Thyroid gland (tissue), 4 donors: ENCODE measurements at regions not wholly inside any gene's neighbourhood (a gene's known extent, or its start where the extent isn't known, plus 50 kb on each side); places are given as distances from the start of the nearest gene placed in this dataset.

ENCODE experiments used
- DNase-seq, 2 donors: peaks; one replicate each; pipeline ENCODE4 v3.0.0-alpha.2; 2019
- H3K27ac ChIP-seq, 3 donors: fragments of 200-600 bp; sonication (generic); 1 replicate in 2 of 3; 2 replicates in 1 of 3; pipeline ENCODE4 v1.5.1; 2016 to 2019; ENCODE audit warnings: mild to moderate bottlenecking in 1 of 3, moderate library complexity in 1 of 3
- H3K27me3 ChIP-seq: fragments of 200-600 bp; sonication (generic); one replicate; pipeline ENCODE4 v1.5.1; 2019
- H3K36me3 ChIP-seq, 2 donors: fragments of 200-600 bp; sonication (generic); one replicate each; pipeline ENCODE4 v1.5.1; 2016 to 2019
- H3K4me1 ChIP-seq, 2 donors: fragments of 200-600 bp; sonication (generic); one replicate each; pipeline ENCODE4 v1.5.1; 2017 to 2019
- H3K4me3 ChIP-seq, 3 donors: fragments of 200-600 bp; sonication (generic); replicated peaks in 1 of 3; 1 replicate in 2 of 3; 2 replicates in 1 of 3; pipeline ENCODE4 v1.5.1; 2016; ENCODE audit warnings: mild to moderate bottlenecking in 1 of 3
- H3K9me3 ChIP-seq: fragments of 200-600 bp; sonication (generic); one replicate; pipeline ENCODE4 v1.5.1; 2017
- POLR2A ChIP-seq, 2 donors: fragments of 450-650 bp; IDR thresholded peaks; one replicate each; pipeline ENCODE4 v1.6.1; 2017; ENCODE audit warnings: antibody characterized with exemption in 2 of 2, mild to moderate bottlenecking in 2 of 2, moderate library complexity in 1 of 2
- WGBS, 2 donors: methylation state at CpG; one replicate each; pipeline ENCODE4 v1.1.5; 2017; 5-methylcytosine and 5-hydroxymethylcytosine counted together
- intact Hi-C: fragments of 100-400 bp; cut with DNase I; formaldehyde crosslinking; loops from one replicate; pipeline ENCODE4 v1.15.1; 2023
- TF ChIP-seq, protein P1 (sequence below), 6 experiments: fragments of 200-600 bp in 3 of 6; fragments of 450-650 bp in 3 of 6; sonication (generic) in 3 of 6; IDR thresholded peaks; one replicate each; pipeline ENCODE4 v1.5.1; 2016 to 2019; ENCODE audit warnings: antibody characterized with exemption in 6 of 6, mild to moderate bottlenecking in 2 of 6, inconsistent platforms in 1 of 6, moderate library complexity in 1 of 6

DNA sequence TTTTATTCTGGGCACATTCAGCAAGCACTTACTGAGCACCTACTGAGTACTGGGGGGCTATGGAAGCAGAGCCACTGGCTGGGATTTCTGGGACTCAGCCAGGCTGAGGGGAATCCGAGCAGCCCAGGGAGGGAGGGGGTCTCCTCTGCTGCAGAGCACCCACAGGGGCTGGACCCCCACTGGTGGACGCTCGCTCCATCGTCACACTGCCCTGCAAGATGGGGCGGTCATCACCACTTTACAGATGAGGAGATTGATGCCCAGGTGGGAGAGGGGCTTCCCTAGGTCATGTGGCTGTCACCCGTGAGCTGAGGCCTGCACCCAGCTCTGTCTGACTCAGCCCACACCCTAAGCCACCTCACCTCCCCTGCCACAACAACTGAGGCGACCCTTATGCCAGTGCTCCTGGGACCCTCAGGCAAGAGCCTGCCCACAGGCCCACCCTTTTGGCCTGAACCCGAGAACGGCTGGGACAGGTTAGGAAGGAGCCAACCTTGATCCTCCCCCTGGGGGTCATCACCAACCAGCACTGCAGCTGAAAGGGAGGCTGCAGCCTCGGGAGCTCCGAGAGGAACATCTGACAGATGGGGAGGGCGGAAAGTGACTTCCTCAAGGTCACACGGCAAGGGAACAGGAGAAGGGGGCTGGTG lies 74.4 kb downstream of the SERPINA3 start:
- intact Hi-C loops: loop anchor here (5.0 kb wide), 1 partner anchor 746 kb away; no protein-coding TSS in a partner anchor
- WGBS, 2 donors: 97% methylated on average over 7 to 13 of the region's 13 CpGs
- TF ChIP-seq, protein P1, sequence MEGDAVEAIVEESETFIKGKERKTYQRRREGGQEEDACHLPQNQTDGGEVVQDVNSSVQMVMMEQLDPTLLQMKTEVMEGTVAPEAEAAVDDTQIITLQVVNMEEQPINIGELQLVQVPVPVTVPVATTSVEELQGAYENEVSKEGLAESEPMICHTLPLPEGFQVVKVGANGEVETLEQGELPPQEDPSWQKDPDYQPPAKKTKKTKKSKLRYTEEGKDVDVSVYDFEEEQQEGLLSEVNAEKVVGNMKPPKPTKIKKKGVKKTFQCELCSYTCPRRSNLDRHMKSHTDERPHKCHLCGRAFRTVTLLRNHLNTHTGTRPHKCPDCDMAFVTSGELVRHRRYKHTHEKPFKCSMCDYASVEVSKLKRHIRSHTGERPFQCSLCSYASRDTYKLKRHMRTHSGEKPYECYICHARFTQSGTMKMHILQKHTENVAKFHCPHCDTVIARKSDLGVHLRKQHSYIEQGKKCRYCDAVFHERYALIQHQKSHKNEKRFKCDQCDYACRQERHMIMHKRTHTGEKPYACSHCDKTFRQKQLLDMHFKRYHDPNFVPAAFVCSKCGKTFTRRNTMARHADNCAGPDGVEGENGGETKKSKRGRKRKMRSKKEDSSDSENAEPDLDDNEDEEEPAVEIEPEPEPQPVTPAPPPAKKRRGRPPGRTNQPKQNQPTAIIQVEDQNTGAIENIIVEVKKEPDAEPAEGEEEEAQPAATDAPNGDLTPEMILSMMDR (IDR thresholded peaks at IDR 0.05): no peak
- no peak for TF ChIP-seq POLR2A (IDR thresholded peaks at IDR 0.05)
- no peak overlapping the region for H3K4me3 ChIP-seq
- H3K4me1 ChIP-seq: peaks cover 0 to 5% of the 10 kb centered on the region in 2 donors
- H3K36me3 ChIP-seq: no peaks in the 10 kb centered on the region
- DNase-seq: no peak
- H3K27ac ChIP-seq: no peak overlapping the region
- H3K9me3 ChIP-seq: no peaks in the 10 kb centered on the region
- no peaks in the 10 kb centered on the region for H3K27me3 ChIP-seq

DNA sequence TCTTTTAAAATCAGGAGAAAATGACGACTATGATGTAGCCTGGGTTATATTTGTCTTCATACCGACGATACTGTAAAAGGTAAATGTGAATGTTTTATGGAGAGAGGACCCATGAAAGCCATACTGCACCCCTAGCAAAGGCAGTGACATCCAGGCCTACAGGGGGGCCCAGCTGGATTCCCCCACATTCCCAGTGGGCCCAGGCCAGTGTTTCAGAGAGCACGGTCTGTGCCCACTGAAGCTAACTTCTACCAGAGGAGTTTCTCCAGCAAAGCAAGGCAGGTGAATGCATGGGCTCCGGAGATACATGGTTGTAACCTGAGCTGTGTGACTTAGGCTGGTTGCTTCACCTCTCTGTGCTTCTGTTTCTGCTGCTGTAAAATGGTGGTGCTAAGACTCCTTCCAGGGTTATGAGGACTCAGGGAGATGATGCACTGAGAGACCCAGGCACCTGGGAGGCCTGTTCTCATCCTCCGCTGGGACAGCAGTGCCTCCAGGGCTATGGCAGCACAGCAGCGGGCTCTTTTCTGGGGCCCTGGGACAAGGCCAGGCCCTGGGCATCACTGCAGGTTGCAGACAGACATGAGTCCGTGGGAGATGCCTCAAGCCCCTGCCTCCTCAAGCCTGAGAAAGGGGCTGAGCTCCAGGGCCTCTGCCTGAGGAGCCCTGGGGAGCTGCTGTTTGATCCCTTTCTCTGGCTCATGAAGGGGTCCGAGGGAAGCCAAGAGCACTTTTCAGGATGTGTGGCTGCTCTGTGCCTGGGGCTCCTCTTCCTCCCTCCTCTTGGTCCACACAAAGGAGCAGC lies 73.7 kb downstream of the SERPINA3 start:
- no peaks in the 10 kb centered on the region for H3K36me3 ChIP-seq
- H3K4me3 ChIP-seq: no peak overlapping the region
- no peak for DNase-seq
- H3K27me3 ChIP-seq: no peaks in the 10 kb centered on the region
- TF ChIP-seq POLR2A (IDR thresholded peaks at IDR 0.05): no peak
- TF ChIP-seq, protein P1 (IDR thresholded peaks at IDR 0.05): no peak
- intact Hi-C loops: loop anchor here (5.0 kb wide), 1 partner anchor 746 kb away; no protein-coding TSS in a partner anchor
- H3K4me1 ChIP-seq: peaks cover 0 to 5% of the 10 kb centered on the region in 2 donors
- no peak overlapping the region for H3K27ac ChIP-seq
- no peaks in the 10 kb centered on the region for H3K9me3 ChIP-seq
- WGBS, 2 donors: 85 to 90% methylated on average over 7 to 9 of the region's 9 CpGs

DNA sequence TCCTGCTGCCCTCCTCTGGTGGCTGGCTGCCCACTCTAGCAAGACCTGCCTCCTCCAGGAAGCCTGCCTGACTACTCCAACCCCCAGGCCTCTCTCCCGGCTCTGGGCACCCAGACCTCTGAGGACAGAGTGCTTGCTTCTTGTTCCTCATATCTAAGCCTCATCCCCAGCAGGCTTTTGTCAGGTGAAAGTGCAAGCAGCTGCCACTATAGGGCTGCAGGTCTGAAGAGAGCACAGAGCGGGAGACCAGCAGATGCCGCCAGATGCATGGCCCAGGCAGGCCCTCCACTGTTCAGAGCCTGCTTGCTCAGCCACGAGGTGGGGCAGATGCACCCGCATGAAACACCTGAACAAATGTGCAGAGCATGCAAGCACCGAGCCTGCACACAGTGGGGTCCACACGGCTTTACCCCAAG lies 73.0 kb downstream of the SERPINA3 start:
- 70 to 85% methylated on average over 6 to 7 of the region's 7 CpGs for WGBS, 2 donors
- H3K36me3 ChIP-seq: no peaks in the 10 kb centered on the region
- no peak overlapping the region for H3K4me3 ChIP-seq
- H3K27ac ChIP-seq: no peak overlapping the region
- no peak for TF ChIP-seq POLR2A (IDR thresholded peaks at IDR 0.05)
- TF ChIP-seq, protein P1 (IDR thresholded peaks at IDR 0.05): no peak
- no peak for DNase-seq
- intact Hi-C loops: loop anchor here (5.0 kb wide), 1 partner anchor 747 kb away; no protein-coding TSS in a partner anchor
- peaks cover 0 to 5% of the 10 kb centered on the region in 2 donors for H3K4me1 ChIP-seq
- H3K9me3 ChIP-seq: no peaks in the 10 kb centered on the region
- no peaks in the 10 kb centered on the region for H3K27me3 ChIP-seq

DNA sequence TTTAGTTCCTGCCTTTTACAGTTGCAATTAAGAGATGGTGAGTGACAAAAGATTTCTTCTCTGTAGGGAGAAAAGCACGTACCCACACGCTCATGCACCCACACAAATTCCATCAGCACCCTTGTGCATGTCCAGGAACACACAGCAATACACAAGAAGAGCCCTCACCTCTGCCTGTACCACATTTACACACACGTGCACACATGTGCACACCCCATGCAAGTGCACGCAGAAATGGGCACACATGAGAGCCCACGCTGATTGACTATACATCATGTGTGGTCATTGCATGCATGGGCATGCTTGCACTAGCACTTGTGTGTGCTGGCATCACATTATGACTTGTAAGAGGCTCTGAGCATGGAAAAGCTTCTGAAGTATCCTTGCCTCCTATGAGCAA lies 70.5 kb downstream of the SERPINA3 start:
- Histone ChIP-seq H3K4me3 (no peak overlapping the region), H3K27ac (no peak overlapping the region), H3K4me1 (no peaks in the 10 kb centered on the region), H3K27me3 (no peaks in the 10 kb centered on the region), H3K36me3 (no peaks in the 10 kb centered on the region), H3K9me3 (no peaks in the 10 kb centered on the region)
- DNase-seq: no peak
- TF ChIP-seq, protein P1 (IDR thresholded peaks at IDR 0.05): no peak
- no peak for TF ChIP-seq POLR2A (IDR thresholded peaks at IDR 0.05)
- intact Hi-C loops: no loop called here
- 92 to 93% methylated on average over 5 of the region's 5 CpGs for WGBS, 2 donors

DNA sequence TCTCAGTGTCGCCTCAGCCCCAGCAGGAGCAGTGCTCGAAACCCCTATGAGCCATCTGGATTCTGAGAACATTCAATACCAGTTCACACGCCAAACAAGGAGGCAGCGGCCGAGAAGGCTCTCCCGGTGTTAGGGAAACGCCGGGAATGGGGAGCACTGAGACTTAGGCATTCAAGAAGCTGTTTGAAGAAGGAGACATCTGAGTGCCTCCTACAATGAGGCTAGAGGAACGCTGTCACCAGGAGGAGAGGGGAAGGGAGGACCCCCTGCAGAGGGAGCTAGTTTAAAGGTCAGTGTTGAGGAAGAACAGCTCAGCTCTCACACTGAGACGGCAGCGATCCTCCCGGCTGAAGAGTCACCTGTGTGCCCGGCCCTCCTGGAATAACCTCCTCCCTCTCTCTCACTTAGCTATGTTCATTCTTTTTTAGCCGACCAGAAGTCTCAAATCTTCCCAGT lies 69.9 kb downstream of the SERPINA3 start:
- no peaks in the 10 kb centered on the region for H3K9me3 ChIP-seq
- no peaks in the 10 kb centered on the region for H3K36me3 ChIP-seq
- H3K4me1 ChIP-seq: no peaks in the 10 kb centered on the region
- no peak overlapping the region for H3K27ac ChIP-seq
- WGBS, 2 donors: 48 to 62% methylated on average over 11 to 12 of the region's 14 CpGs
- H3K4me3 ChIP-seq: no peak overlapping the region
- H3K27me3 ChIP-seq: no peaks in the 10 kb centered on the region
- no peak for DNase-seq
- intact Hi-C loops: no loop called here
- TF ChIP-seq, protein P1 (IDR thresholded peaks at IDR 0.05): no peak
- no peak for TF ChIP-seq POLR2A (IDR thresholded peaks at IDR 0.05)
